ENCODE measurements at regions not wholly inside any gene's neighbourhood (a gene's known extent, or its start where the extent isn't known, plus 50 kb on each side); places are given as distances from the start of the nearest gene placed in this dataset.
"Not testable (repeated sequence)": the region's sequence is repeated elsewhere in the genome, so short reads cannot be mapped to it uniquely, and the experiment has no call there.

DNA sequence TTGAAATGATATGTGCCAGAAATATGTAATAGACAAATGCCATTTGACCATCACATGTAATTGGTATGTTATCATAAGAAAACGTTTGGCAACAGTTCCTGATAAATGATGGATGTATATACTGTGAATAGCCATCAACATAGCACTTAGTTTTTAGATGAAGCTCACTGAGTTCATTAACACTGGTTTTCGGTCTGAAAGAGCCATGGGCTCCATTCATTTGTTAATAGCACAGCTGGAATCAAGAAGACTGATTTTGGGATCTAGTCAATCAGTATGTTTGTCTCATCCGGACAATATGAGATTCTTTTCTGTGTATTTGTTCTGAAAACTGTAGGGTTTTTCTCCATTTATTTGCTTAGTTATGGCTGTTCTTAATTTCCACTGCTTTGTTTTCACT, 413.5 kb upstream of the CLINT1 start:
- DNase-seq (ENCODE audit: low read depth) = no peak

- no peak for DNase-seq (ENCODE audit: low read depth)
Observed at GRCh38 chr5:158270996-158271554, 412.1 kb upstream of the CLINT1 start.

- no peak for DNase-seq (ENCODE audit: low read depth)
Observed at GRCh38 chr5:158268286-158268685, 409.3 kb upstream of the CLINT1 start.

DNA sequence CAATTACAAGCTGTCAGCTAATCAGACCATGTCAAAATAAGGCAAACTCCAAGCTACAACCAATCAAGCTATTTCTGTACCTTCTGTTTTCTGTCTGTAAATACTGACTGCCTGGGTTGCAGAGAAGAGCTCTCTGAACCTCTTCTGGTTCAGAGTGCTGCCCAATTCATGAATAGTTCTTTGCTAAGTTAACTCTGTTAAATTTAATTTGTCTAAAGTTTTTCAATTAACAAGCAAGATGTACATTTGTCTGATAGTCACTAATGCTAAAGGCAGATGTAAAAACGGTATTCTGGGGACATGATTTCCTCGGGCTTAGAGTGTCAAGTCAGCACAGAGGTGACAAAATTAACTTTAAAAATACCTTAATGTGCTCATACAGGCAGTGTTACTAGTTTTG, 408.3 kb upstream of the CLINT1 start:
- no peak for DNase-seq (ENCODE audit: low read depth)

GRCh38 chr5:158265931-158266700, 407.2 kb upstream of the CLINT1 start:
- DNase-seq (ENCODE audit: low read depth) = peak; percentile 30

GRCh38 chr5:158265346-158265745, 406.4 kb upstream of the CLINT1 start:
- no peak for DNase-seq (ENCODE audit: low read depth)

DNA sequence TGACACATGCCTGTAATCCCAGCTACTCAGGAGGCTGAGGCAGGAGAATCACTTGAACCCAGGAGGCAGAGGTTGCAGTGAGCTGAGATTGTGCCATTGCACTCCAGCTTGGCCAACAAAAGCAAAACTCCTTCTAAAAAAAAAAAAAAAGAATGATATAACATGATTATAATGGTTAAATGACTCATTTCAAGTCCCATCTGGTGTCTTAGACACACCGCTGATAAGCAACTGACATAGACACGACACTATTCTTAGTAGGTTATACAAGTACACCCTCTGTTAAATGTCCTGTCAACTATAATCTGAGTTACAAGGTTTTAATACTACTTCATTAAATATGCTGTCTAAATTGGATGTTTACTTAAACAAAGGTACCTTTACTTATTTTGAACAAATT, 405.3 kb upstream of the CLINT1 start:
- DNase-seq (ENCODE audit: low read depth) = peak; percentile 8

DNA sequence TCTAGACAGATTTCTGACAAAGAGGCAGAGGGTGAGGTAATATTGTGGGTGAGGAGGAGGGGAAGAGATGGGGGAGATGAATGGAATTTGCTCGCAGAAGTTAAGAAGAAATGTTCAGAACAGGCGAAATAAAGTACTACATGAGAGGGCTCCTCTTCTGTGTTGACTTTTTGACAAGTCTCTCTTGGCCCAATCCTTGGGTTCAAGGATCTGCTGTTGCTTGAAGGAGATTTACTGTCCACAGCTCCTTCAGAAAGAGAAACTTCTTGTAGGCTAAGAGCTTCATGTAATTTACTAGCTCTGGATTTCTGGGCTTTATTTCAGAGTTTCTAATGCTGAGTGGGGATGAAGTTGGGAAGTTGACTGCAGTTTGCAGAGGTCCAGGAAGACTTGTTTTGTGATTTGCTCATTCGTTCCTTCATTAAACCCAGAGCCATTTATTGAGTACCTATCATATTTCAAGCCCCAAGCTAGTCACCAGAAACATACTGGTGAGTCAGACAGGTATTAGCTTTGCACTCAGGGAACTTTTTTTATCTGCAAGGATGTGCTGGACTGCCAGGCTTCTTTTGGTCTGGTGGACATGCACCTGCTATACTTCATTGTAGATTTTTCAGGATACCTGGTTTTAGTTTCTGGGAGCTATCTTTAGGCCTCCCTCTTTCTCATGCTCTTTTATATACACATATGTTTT, 402.9 kb upstream of the CLINT1 start:
- DNase-seq (ENCODE audit: low read depth) = no peak

- DNase-seq (ENCODE audit: low read depth) = no peak
Observed at GRCh38 chr5:158256096-158256495, 397.2 kb upstream of the CLINT1 start.

DNA sequence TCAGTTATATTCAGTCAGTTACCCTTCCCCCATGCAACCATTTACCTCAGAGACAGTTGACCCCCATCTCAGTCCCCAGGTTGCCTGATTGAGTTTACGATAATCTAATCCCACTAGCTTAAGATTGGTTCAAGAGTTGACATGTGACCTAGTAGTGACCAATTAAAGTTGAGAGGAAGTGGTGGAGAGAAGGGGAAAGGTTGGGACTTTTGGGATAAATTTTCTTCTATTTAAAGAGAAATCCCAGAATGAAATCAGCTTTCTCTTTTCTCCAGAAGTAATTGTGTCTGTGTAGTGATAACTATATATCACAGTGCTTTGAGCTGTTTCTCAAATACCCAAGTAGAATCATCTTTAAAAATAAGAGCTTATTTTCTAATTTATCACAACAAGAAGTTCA, 396.7 kb upstream of the CLINT1 start:
- no peak for DNase-seq (ENCODE audit: low read depth)

DNA sequence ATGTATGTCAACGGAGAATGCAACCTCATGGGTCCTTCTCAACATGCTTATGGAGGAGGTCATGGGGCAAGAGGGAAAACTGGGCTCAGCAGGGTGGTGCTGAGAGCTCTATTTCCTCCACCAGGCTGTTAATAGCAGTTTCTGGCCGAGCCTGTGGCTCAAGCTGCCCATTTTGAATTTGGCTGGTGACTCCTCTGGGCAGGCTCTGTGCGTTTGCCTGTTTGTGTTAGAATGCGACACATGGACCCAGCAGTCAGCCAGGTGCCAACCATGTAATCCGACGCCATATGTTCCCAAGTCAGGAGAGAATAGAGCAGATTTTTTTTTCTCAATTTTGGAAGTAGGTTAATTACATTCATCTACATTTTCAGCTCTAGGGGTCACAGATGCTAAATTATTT, 387.7 kb upstream of the CLINT1 start:
- DNase-seq (ENCODE audit: low read depth) = no peak

GRCh38 chr5:158245513-158245912, 386.6 kb upstream of the CLINT1 start:
- no peak for DNase-seq (ENCODE audit: low read depth)

DNA sequence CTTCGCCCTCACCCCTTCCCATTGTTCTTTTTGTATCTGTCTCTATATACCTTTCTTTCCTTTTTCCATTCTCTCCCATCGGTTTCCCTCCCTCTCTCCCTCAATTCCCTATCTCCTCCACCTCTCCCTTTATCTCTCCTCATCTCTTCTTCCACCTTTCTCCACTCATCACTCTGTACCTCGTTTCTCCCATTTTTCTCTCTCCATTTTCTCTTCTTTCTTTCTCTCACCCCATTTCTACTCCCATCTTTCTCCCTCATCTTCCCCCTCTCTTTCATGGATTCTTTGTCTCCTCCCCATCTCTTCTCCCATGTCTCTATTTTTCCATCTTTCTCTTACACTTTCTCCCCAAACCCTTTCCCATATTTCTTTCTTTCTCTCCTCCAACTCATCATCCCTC, 385.9 kb upstream of the CLINT1 start:
- no peak for DNase-seq (ENCODE audit: low read depth)

GRCh38 chr5:158236511-158237335, 377.8 kb upstream of the CLINT1 start:
- no peak for DNase-seq (ENCODE audit: low read depth)

GRCh38 chr5:158235159-158235547, 376.2 kb upstream of the CLINT1 start:
- no peak for DNase-seq (ENCODE audit: low read depth)

- peak; percentile 5 for DNase-seq (ENCODE audit: low read depth)
Observed at GRCh38 chr5:158234323-158235158, 375.6 kb upstream of the CLINT1 start.

DNA sequence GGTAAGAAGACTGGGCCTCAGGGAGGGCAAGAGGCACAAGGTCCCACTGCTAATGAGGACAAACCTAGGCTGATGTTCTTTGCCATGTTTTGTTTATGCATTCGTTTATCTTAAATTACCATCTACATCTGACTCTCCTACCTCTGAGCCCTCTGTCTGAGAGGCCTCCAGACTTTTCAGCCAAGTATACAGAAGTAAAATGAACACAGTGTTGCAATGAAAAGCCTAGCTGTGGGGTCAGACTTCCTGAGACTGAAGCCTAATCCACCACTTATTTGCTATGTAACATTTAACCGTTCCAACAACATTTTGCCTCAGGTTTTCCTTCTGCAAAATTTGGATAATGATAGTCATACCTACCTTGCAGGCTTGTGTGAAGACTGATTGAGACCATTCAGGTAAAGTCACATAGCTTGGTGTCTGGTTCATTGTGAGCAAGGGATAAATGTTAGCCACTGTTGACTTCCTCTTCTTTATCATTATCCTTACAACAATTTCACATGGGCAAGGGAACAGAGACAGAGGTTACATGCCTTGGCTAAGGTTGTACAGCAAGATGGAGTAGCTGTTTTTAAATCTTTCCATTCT, 374.9 kb upstream of the CLINT1 start:
- DNase-seq (ENCODE audit: low read depth) = no peak

- not testable (repeated sequence) for DNase-seq (ENCODE audit: low read depth)
Observed at GRCh38 chr5:158227314-158227713, 368.4 kb upstream of the CLINT1 start.

GRCh38 chr5:158226496-158226895, 367.6 kb upstream of the CLINT1 start:
- DNase-seq (ENCODE audit: low read depth) = no peak

DNA sequence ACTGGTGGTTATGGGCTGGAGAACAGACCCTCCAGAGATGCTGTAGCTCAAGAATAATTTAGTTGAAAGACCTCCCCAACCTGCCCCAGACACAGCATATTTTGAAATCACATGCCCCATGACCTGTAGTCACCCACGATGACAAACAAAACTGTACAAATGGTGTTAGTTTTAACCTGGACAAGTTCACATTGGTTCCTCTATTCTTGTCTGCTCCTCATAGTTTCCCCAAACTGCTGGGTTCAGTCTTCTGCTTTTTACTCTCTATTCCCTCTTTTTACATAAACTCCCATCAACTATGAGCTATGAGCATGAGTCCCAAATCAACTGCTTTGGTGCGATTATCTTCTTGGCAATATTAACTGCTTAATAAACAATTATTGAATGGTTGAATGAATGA, 365.3 kb upstream of the CLINT1 start:
- DNase-seq (ENCODE audit: low read depth) = no peak

Measured in myocyte (in vitro differentiated cells).